ENCODE measurements at regions not wholly inside any gene's neighbourhood (a gene's known extent, or its start where the extent isn't known, plus 50 kb on each side); places are given as distances from the start of the nearest gene placed in this dataset.

- Histone ChIP-seq H3K36me3 (ENCODE audit: control insufficient read depth, insufficient read depth, low read length) (no peaks in the 10 kb centered on the region), H3K4me1 (peaks cover 4% of the 10 kb centered on the region; the same call in 1 of the 2 replicates), H3K9me3 (no peaks in the 10 kb centered on the region), H3K27me3 (replicated peaks; ENCODE audit: control insufficient read depth, insufficient read depth, low read length) (no peaks in the 10 kb centered on the region), H3K4me3 (ENCODE audit: low read depth, low read length) (no peak overlapping the region)
- DNase-seq, result no peak
- no peak overlapping the region for H3K4me3 Mint-ChIP-seq (ENCODE audit: unreplicated experiment)
- no peaks in the 10 kb centered on the region for H3K27me3 Mint-ChIP-seq (ENCODE audit: insufficient read depth, unreplicated experiment)
- no TSS peak for BruUV-seq (replicated peaks)
- H3K27ac Mint-ChIP-seq (ENCODE audit: unreplicated experiment), result no peak overlapping the region
- intact Hi-C loops (cut with micrococcal nuclease; ENCODE audit: unreplicated experiment), result no loop called here
- no peaks in the 10 kb centered on the region for H3K9me3 Mint-ChIP-seq (ENCODE audit: unreplicated experiment)
- no peak for TF ChIP-seq CTCF (IDR thresholded peaks at IDR 0.05; ENCODE audit: insufficient read depth in 1 of 2, low read depth in 1 of 2, low read length in 1 of 2, severe bottlenecking in 1 of 2, unreplicated experiment in 1 of 2)
- POLR2A ChIA-PET, result no interaction called here
- CTCF ChIA-PET, result no interaction called here
- H3K36me3 Mint-ChIP-seq (ENCODE audit: insufficient read depth, unreplicated experiment), result no peaks in the 10 kb centered on the region
- H3K4me1 Mint-ChIP-seq (ENCODE audit: low read depth, unreplicated experiment), result peaks cover 6% of the 10 kb centered on the region
These were observed 212.7 kb downstream of the PHLDA1 start for GRCh38 chr12:75818863-75819262.

GRCh38 chr12:75816897-75817296, 214.7 kb downstream of the PHLDA1 start:
- Mint-ChIP-seq H3K27ac (ENCODE audit: unreplicated experiment) (no peak overlapping the region), H3K4me1 (ENCODE audit: low read depth, unreplicated experiment) (peaks cover 6% of the 10 kb centered on the region), H3K4me3 (ENCODE audit: unreplicated experiment) (no peak overlapping the region), H3K27me3 (ENCODE audit: insufficient read depth, unreplicated experiment) (no peaks in the 10 kb centered on the region), H3K9me3 (ENCODE audit: unreplicated experiment) (no peaks in the 10 kb centered on the region), H3K36me3 (ENCODE audit: insufficient read depth, unreplicated experiment) (no peaks in the 10 kb centered on the region)
- H3K36me3 ChIP-seq (ENCODE audit: control insufficient read depth, insufficient read depth, low read length), result no peaks in the 10 kb centered on the region
- no peak overlapping the region for H3K4me3 ChIP-seq (ENCODE audit: low read depth, low read length)
- no peak for TF ChIP-seq CTCF (IDR thresholded peaks at IDR 0.05; ENCODE audit: insufficient read depth in 1 of 2, low read depth in 1 of 2, low read length in 1 of 2, severe bottlenecking in 1 of 2, unreplicated experiment in 1 of 2)
- no TSS peak for BruUV-seq (replicated peaks)
- no peak for DNase-seq
- CTCF ChIA-PET, result no interaction called here
- peaks cover 4% of the 10 kb centered on the region; the same call in 1 of the 2 replicates for H3K4me1 ChIP-seq
- no peaks in the 10 kb centered on the region for H3K9me3 ChIP-seq
- no peaks in the 10 kb centered on the region for H3K27me3 ChIP-seq (replicated peaks; ENCODE audit: control insufficient read depth, insufficient read depth, low read length)
- intact Hi-C loops (cut with micrococcal nuclease; ENCODE audit: unreplicated experiment), result loop anchor here (1.0 kb wide), 1 partner anchor 214 kb away; the partner anchor contains the start of gene PHLDA1
- POLR2A ChIA-PET, result interaction anchor here (0.7 kb wide), 1 partner anchor 174 kb away, joined by 3 read pairs; no protein-coding TSS in a partner anchor

GRCh38 chr12:75815756-75816155, 215.8 kb downstream of the PHLDA1 start:
- peaks cover 4% of the 10 kb centered on the region; the same call in 1 of the 2 replicates for H3K4me1 ChIP-seq
- intact Hi-C loops (cut with micrococcal nuclease; ENCODE audit: unreplicated experiment), result no loop called here
- no peak overlapping the region for H3K4me3 Mint-ChIP-seq (ENCODE audit: unreplicated experiment)
- H3K4me1 Mint-ChIP-seq (ENCODE audit: low read depth, unreplicated experiment), result peaks cover 6% of the 10 kb centered on the region
- H3K27ac Mint-ChIP-seq (ENCODE audit: unreplicated experiment), result no peak overlapping the region
- BruUV-seq (replicated peaks), result no TSS peak
- H3K36me3 Mint-ChIP-seq (ENCODE audit: insufficient read depth, unreplicated experiment), result no peaks in the 10 kb centered on the region
- no peaks in the 10 kb centered on the region for H3K36me3 ChIP-seq (ENCODE audit: control insufficient read depth, insufficient read depth, low read length)
- no peaks in the 10 kb centered on the region for H3K27me3 ChIP-seq (replicated peaks; ENCODE audit: control insufficient read depth, insufficient read depth, low read length)
- no peaks in the 10 kb centered on the region for H3K9me3 ChIP-seq
- ChIA-PET CTCF (interaction anchor here (0.6 kb wide), 1 partner anchor 106 kb away, joined by 3 read pairs; no protein-coding TSS in a partner anchor), POLR2A (no interaction called here)
- DNase-seq, result no peak
- no peak for TF ChIP-seq CTCF (IDR thresholded peaks at IDR 0.05; ENCODE audit: insufficient read depth in 1 of 2, low read depth in 1 of 2, low read length in 1 of 2, severe bottlenecking in 1 of 2, unreplicated experiment in 1 of 2)
- H3K27me3 Mint-ChIP-seq (ENCODE audit: insufficient read depth, unreplicated experiment), result no peaks in the 10 kb centered on the region
- no peaks in the 10 kb centered on the region for H3K9me3 Mint-ChIP-seq (ENCODE audit: unreplicated experiment)
- no peak overlapping the region for H3K4me3 ChIP-seq (ENCODE audit: low read depth, low read length)
